Right atrium auricular region (tissue), 2 donors: ENCODE measurements at regions not wholly inside any gene's neighbourhood (a gene's known extent, or its start where the extent isn't known, plus 50 kb on each side); places are given as distances from the start of the nearest gene placed in this dataset.
A peak's percentile ranks its signal among the peaks of the same experiment; 100 is the strongest.

Experiments
- DNase-seq: peaks from one replicate; pipeline ENCODE4 v3.0.0-alpha.2; 2019; ENCODE audit warnings: low spot score
- H3K27ac ChIP-seq, 2 donors: fragments of 200-600 bp; sonication (generic); 1 replicate in 1 of 2; 2 replicates in 1 of 2; pipeline ENCODE4 v1.5.1; 2016 to 2019
- H3K27me3 ChIP-seq, 2 donors: fragments of 200-600 bp; sonication (generic); one replicate each; pipeline versions ENCODE4 v1.5.1 to v1.6.0; 2017 to 2019
- H3K36me3 ChIP-seq: fragments of 200-600 bp; sonication (generic); one replicate; pipeline ENCODE4 v1.5.1; 2016
- H3K4me1 ChIP-seq, 2 donors: fragments of 200-600 bp; sonication (generic); one replicate each; pipeline versions ENCODE4 v1.5.1 to v1.6.0; 2017 to 2019
- H3K4me3 ChIP-seq, 2 donors: fragments of 200-600 bp; sonication (generic); 1 replicate in 1 of 2; 2 replicates in 1 of 2; pipeline ENCODE4 v1.5.1; 2017 to 2019; ENCODE audit warnings: mild to moderate bottlenecking in 1 of 2, moderate library complexity in 1 of 2
- H3K9me3 ChIP-seq, 2 donors: fragments of 200-600 bp; sonication (generic); one replicate each; pipeline ENCODE4 v1.5.1; 2019
- CTCF ChIP-seq, 2 donors: fragments of 200-600 bp; sonication (generic); IDR thresholded peaks; one replicate each; pipeline ENCODE4 v1.5.1; 2019; ENCODE audit warnings: antibody characterized with exemption in 2 of 2

GRCh38 chr7:33760834-33761233 lies 144.5 kb upstream of the BMPER start:
- Histone ChIP-seq H3K27ac (no peak overlapping the region), H3K4me1 (no peaks in the 10 kb centered on the region), H3K27me3 (no peaks in the 10 kb centered on the region), H3K9me3 (no peaks in the 10 kb centered on the region), H3K4me3 (no peak overlapping the region), H3K36me3 (no peaks in the 10 kb centered on the region)
- no peak for TF ChIP-seq CTCF (IDR thresholded peaks at IDR 0.05)
- DNase-seq = no peak

GRCh38 chr7:33761449-33762080 lies 143.8 kb upstream of the BMPER start:
- no peak for DNase-seq
- no peaks in the 10 kb centered on the region for H3K36me3 ChIP-seq
- H3K27ac ChIP-seq = no peak overlapping the region
- no peak for TF ChIP-seq CTCF (IDR thresholded peaks at IDR 0.05)
- H3K4me1 ChIP-seq = no peaks in the 10 kb centered on the region
- H3K27me3 ChIP-seq = no peaks in the 10 kb centered on the region
- no peaks in the 10 kb centered on the region for H3K9me3 ChIP-seq
- no peak overlapping the region for H3K4me3 ChIP-seq

- no peaks in the 10 kb centered on the region for H3K36me3 ChIP-seq
- no peak for TF ChIP-seq CTCF (IDR thresholded peaks at IDR 0.05)
- H3K27ac ChIP-seq = no peak overlapping the region
- no peak overlapping the region for H3K4me3 ChIP-seq
- H3K27me3 ChIP-seq = no peaks in the 10 kb centered on the region
- DNase-seq = no peak
- H3K9me3 ChIP-seq = no peaks in the 10 kb centered on the region
- no peaks in the 10 kb centered on the region for H3K4me1 ChIP-seq
Observed at GRCh38 chr7:33762151-33762910, 143.0 kb upstream of the BMPER start.

- no peak overlapping the region for H3K4me3 ChIP-seq
- no peak for DNase-seq
- H3K4me1 ChIP-seq = no peaks in the 10 kb centered on the region
- no peak for TF ChIP-seq CTCF (IDR thresholded peaks at IDR 0.05)
- H3K9me3 ChIP-seq = no peaks in the 10 kb centered on the region
- H3K27me3 ChIP-seq = no peaks in the 10 kb centered on the region
- H3K36me3 ChIP-seq = no peaks in the 10 kb centered on the region
- no peak overlapping the region for H3K27ac ChIP-seq
Observed at GRCh38 chr7:33762911-33763306, 142.4 kb upstream of the BMPER start.

GRCh38 chr7:33764752-33765451 lies 140.4 kb upstream of the BMPER start:
- Histone ChIP-seq H3K9me3 (no peaks in the 10 kb centered on the region), H3K4me3 (no peak overlapping the region), H3K27me3 (no peaks in the 10 kb centered on the region), H3K36me3 (no peaks in the 10 kb centered on the region), H3K4me1 (no peaks in the 10 kb centered on the region), H3K27ac (peak overlapping the region in 1 of 2 donors; percentile 16)
- DNase-seq = no peak
- no peak for TF ChIP-seq CTCF (IDR thresholded peaks at IDR 0.05)
